Right lobe of liver (tissue), 6 donors: ENCODE measurements at regions not wholly inside any gene's neighbourhood (a gene's known extent, or its start where the extent isn't known, plus 50 kb on each side); places are given as distances from the start of the nearest gene placed in this dataset.

Experiments
- ATAC-seq, 4 donors: fragments of 200-7000 bp; cut with Tn5 transposase; one replicate each; pipeline ENCODE4 v1.9.1; 2020; ENCODE audit warnings: mild to moderate bottlenecking in 4 of 4, moderate library complexity in 4 of 4
- DNase-seq, 3 donors: peaks; one replicate each; pipeline ENCODE4 v3.0.0-alpha.2; 2020
- H3K27ac ChIP-seq, 3 donors: fragments of 200-600 bp; one replicate each; pipeline ENCODE4 v1.8.0; 2022
- H3K27me3 ChIP-seq, 2 donors: fragments of 200-600 bp; one replicate each; pipeline ENCODE4 v1.8.0; 2022
- H3K36me3 ChIP-seq, 4 donors: fragments of 200-600 bp; sonication (generic) in 1 of 4; one replicate each; pipeline versions ENCODE4 v1.5.1 to v1.8.0; 2017 to 2022; ENCODE audit warnings: control low read depth in 1 of 4
- H3K4me1 ChIP-seq, 4 donors: fragments of 200-600 bp; sonication (generic) in 1 of 4; one replicate each; pipeline versions ENCODE4 v1.5.1 to v1.8.0; 2017 to 2022; ENCODE audit warnings: control low read depth in 1 of 4
- H3K4me3 ChIP-seq, 3 donors: fragments of 200-600 bp; one replicate each; pipeline ENCODE4 v1.8.0; 2022
- H3K9me3 ChIP-seq, 4 donors: fragments of 200-600 bp; sonication (generic) in 1 of 4; one replicate each; pipeline versions ENCODE4 v1.5.1 to v1.8.0; 2017 to 2022; ENCODE audit warnings: control low read depth in 1 of 4
- POLR2A ChIP-seq: fragments of 450-650 bp; IDR thresholded peaks from one replicate; pipeline ENCODE4 v1.6.1; 2017; ENCODE audit warnings: antibody characterized with exemption, mild to moderate bottlenecking
- WGBS: methylation state at CpG from one replicate; pipeline ENCODE4 v1.1.6; 2018; ENCODE audit warnings: low coverage, low lambda C conversion rate; ENCODE audit not compliant: insufficient coverage; ENCODE audit errors: missing lambda C conversion rate; 5-methylcytosine and 5-hydroxymethylcytosine counted together
- intact Hi-C, 2 donors: fragments of 100-400 bp; cut with DNase I; formaldehyde crosslinking; loops; one replicate each; pipeline versions ENCODE4 v1.11.2 to v1.14.1; 2022
- TF ChIP-seq, protein P1 (sequence below), 4 donors: fragments of 200-600 bp in 3 of 4; fragments of 450-650 bp in 1 of 4; IDR thresholded peaks; one replicate each; pipeline versions ENCODE4 v1.5.1 to v1.8.0; 2016 to 2022; ENCODE audit warnings: antibody characterized with exemption in 4 of 4, mild to moderate bottlenecking in 2 of 4
- donor health status: DM: no; HTN: yes; CAD: no.
- donor health status: DM: no; HTN: no; CAD: no.
- donor health status: DM: no; HTN: no; CAD: no.
- donor health status: DM: no; HTN: yes; CAD: no.
- donor health status: DM: no; HTN: yes; CAD: no.

DNA sequence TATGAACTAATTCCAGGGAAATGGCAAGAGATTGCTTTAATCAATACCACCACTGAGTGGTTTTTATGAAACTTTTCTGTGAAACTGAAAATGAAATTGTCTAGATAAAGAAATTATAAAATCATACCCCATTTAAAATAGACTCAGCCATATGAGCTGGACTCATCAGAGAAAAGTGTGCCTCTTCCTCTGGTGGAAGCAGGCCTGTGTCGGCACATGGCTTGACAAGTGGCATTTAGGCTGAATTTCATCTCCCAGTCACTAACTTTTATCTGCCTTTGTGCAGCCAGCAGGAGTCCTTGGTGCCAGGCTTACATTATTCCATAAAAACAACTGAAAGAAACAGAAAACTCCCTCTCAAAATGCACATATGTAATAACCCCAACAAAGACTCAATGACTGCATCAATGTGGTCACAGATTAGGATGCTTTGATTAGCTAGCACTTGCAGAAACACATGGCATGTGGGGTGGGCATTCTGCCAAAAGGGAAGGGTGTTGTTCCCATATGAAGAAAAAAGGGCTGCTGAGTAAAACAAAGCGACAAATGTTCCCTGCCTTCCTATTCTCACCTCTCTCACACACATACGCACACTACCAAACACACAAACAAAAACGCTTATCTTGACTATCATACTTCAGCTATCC lies 232.3 kb downstream of the PABPC4L start:
- WGBS, result 33% methylated on average over 4 of the region's 4 CpGs
- no peak for DNase-seq
- intact Hi-C loops, result no loop called here

DNA sequence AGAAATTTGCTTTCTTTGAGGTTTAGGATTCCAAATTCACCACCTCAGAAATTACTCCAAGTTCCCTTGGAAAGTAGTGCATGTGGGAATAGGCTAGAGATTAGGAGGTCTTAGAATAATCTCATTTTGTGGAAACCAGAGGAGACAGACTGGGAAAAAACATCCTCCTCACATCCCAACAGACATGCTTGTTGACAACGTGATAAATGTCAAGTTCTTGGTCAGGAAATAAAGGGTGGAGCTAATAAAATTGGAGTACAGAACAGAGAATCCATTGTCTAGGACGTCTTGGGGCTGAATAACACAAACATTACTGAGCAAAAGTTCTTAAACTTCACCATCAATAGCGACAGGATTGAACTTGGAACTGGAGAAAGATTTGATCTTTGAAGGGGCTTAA lies 233.4 kb downstream of the PABPC4L start:
- H3K4me3 ChIP-seq, result no peak overlapping the region
- DNase-seq (no peak), ATAC-seq (no peak)
- no peaks in the 10 kb centered on the region for H3K4me1 ChIP-seq
- intact Hi-C loops, result no loop called here
- H3K36me3 ChIP-seq, result no peaks in the 10 kb centered on the region
- WGBS, result 26% methylated on average over 3 of the region's 3 CpGs
- TF ChIP-seq, protein P1, sequence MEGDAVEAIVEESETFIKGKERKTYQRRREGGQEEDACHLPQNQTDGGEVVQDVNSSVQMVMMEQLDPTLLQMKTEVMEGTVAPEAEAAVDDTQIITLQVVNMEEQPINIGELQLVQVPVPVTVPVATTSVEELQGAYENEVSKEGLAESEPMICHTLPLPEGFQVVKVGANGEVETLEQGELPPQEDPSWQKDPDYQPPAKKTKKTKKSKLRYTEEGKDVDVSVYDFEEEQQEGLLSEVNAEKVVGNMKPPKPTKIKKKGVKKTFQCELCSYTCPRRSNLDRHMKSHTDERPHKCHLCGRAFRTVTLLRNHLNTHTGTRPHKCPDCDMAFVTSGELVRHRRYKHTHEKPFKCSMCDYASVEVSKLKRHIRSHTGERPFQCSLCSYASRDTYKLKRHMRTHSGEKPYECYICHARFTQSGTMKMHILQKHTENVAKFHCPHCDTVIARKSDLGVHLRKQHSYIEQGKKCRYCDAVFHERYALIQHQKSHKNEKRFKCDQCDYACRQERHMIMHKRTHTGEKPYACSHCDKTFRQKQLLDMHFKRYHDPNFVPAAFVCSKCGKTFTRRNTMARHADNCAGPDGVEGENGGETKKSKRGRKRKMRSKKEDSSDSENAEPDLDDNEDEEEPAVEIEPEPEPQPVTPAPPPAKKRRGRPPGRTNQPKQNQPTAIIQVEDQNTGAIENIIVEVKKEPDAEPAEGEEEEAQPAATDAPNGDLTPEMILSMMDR (IDR thresholded peaks at IDR 0.05), result no peak
- no peak for TF ChIP-seq POLR2A
- no peaks in the 10 kb centered on the region for H3K27me3 ChIP-seq
- no peak overlapping the region for H3K27ac ChIP-seq
- H3K9me3 ChIP-seq, result no peaks in the 10 kb centered on the region

More for the DNA sequence above, 232.3 kb downstream of the PABPC4L start:
- Histone ChIP-seq H3K9me3 (no peaks in the 10 kb centered on the region), H3K4me1 (no peaks in the 10 kb centered on the region), H3K36me3 (no peaks in the 10 kb centered on the region), H3K27me3 (no peaks in the 10 kb centered on the region), H3K4me3 (no peak overlapping the region), H3K27ac (no peak overlapping the region)
- TF ChIP-seq POLR2A, result no peak
- TF ChIP-seq, protein P1 (IDR thresholded peaks at IDR 0.05), result no peak
- ATAC-seq, result no peak

DNA sequence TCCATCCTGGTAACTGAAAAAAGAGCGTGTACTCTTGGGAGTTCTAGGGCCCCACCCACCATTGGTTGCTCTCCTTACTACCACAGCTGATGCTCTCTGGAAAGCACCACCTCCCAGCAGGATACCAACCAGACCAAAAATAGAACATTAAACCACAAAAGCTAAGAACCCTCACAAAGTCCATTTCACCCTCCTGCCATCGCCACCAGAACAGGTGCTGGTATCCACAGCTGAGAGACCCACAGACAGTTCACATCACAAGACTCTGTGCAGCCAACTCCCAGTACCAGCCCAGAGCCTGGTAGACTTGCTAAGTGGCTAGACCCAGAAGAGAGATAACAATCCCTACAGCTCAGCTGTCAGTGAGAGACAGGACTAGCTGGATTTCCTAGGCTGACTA lies 240.6 kb downstream of the PABPC4L start:
- no peak for TF ChIP-seq POLR2A
- TF ChIP-seq, protein P1 (IDR thresholded peaks at IDR 0.05), result no peak
- 70% methylated on average over 2 of the region's 2 CpGs for WGBS

DNA sequence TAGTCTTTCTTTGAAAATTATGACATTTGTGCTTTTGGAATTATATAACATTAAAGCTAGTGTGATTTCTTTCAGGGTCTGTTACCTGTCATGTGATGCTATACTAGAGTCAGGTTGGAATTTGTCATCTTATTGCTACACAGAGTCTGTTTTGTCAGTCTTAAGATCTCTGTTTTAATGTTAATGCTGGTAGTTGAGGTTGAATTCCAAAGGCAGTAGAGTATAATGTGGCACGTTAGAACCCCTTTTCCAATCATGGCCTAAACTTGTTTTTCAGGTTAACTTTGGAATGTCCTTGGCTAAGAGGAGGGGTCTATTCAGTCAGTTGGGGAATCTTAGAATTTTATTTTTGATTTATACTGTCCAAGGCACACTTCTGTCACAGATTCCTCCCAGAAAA lies 258.5 kb downstream of the PABPC4L start:
- intact Hi-C loops, result no loop called here
- Histone ChIP-seq H3K27ac (no peak overlapping the region), H3K4me1 (no peaks in the 10 kb centered on the region), H3K4me3 (no peak overlapping the region), H3K36me3 (no peaks in the 10 kb centered on the region), H3K27me3 (no peaks in the 10 kb centered on the region), H3K9me3 (no peaks in the 10 kb centered on the region)
- DNase-seq, result no peak
- TF ChIP-seq, protein P1 (IDR thresholded peaks at IDR 0.05), result no peak
- TF ChIP-seq POLR2A, result no peak
- ATAC-seq, result no peak
- WGBS, result 20% methylated on average over 1 of the region's 1 CpG

More for the DNA sequence above, 240.6 kb downstream of the PABPC4L start:
- ATAC-seq, result no peak
- Histone ChIP-seq H3K9me3 (no peaks in the 10 kb centered on the region), H3K36me3 (no peaks in the 10 kb centered on the region), H3K27ac (no peak overlapping the region), H3K4me3 (no peak overlapping the region), H3K27me3 (no peaks in the 10 kb centered on the region), H3K4me1 (no peaks in the 10 kb centered on the region)
- intact Hi-C loops, result no loop called here
- no peak for DNase-seq

DNA sequence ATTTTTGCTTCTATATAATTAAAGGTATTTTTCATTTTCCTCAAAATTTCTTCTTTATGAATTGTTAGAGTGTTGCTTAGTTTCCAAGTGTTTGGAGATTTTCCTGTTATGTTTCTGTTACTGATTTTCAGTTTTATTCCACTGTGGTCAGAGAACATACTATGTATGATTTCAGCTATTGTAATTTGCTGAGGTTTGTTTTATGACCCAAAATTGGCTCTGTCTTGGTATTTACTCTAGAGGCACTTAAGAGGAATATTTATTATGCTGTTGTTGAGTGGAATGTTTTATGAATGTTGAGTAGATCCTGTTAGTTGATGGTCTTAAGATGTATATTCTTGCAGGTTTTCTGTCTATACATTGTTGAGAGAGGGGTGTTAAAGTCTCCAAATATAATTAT lies 263.5 kb downstream of the PABPC4L start:
- intact Hi-C loops, result no loop called here
- no peak for ATAC-seq
- no peak for DNase-seq

More for the DNA sequence above, 263.5 kb downstream of the PABPC4L start:
- Histone ChIP-seq H3K9me3 (no peaks in the 10 kb centered on the region), H3K4me3 (no peak overlapping the region), H3K27ac (no peak overlapping the region), H3K36me3 (no peaks in the 10 kb centered on the region), H3K4me1 (no peaks in the 10 kb centered on the region), H3K27me3 (no peaks in the 10 kb centered on the region)
- TF ChIP-seq, protein P1 (IDR thresholded peaks at IDR 0.05), result no peak
- no peak for TF ChIP-seq POLR2A
